NCI-H526 (cell line): ENCODE measurements at regions not wholly inside any gene's neighbourhood (a gene's known extent, or its start where the extent isn't known, plus 50 kb on each side); places are given as distances from the start of the nearest gene placed in this dataset.
"Not testable (repeated sequence)": the region's sequence is repeated elsewhere in the genome, so short reads cannot be mapped to it uniquely, and the experiment has no call there.

Source experiments
- DNase-seq, 2 experiments: peaks; one replicate each; lab custom pipeline; 2025; lab: John Stamatoyannopoulos, UW

DNA sequence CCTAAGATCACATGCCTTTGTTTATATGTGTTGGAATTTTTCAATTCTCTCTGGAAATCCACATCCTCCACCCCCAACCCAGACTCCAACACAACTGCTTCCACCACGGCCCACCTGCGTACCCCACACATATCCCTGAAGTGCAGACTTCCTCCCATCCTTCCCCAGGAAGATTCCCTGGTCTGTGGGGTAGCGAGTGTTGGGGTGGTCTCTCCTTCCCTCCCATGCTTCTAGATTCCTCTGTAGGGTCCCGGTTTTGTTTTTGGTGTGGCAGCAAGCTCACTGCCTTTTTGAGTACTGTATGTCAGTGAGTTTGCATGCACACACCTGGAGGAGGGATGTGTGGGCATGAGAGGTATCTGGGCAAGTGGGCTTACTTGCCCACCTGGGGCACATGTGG, 127.6 kb downstream of the MRPL14 start:
- no peak for DNase-seq

DNA sequence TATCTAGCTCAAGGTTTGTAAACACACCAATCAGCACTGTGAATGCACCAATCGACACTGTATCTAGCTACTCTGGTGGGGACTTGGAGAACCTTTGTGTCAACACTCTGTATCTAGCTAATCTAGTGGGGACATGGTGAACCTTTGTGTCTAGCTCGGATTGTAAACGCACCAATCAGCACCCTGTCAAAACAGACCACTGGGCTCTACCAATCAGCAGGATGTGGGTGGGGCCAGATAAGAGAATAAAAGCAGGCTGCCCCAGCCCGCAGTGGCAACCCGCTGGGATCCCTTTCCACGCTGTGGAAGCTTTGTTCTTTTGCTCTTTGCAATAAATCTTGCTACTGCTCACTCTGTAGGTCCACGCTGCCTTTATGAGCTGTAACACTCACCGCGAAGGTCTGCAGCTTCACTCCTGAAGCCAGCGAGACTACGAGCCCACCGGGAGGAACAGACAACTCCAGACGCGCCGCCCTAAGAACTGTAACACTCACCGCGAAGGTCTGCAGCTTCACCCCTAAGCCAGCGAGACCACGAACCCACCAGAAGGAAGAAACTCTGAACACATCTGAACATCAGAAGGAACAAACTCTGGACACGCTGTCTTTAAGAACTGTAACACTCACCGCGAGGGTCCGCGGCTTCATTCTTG, 128.5 kb downstream of the MRPL14 start:
- not testable (repeated sequence) for DNase-seq

- not testable (repeated sequence) for DNase-seq
Observed at GRCh38 chr6:43997990-43998585, 129.2 kb downstream of the MRPL14 start.

- no peak for DNase-seq
Observed at GRCh38 chr6:43997345-43997677, 129.9 kb downstream of the MRPL14 start.

GRCh38 chr6:43996618-43997344, 130.5 kb downstream of the MRPL14 start:
- no peak for DNase-seq

- DNase-seq: no peak
Observed at GRCh38 chr6:43995137-43995536, 132.1 kb downstream of the MRPL14 start.

GRCh38 chr6:43993881-43994523, 133.2 kb downstream of the MRPL14 start:
- peak in 1 of 2 experiments; percentile 28 for DNase-seq

DNA sequence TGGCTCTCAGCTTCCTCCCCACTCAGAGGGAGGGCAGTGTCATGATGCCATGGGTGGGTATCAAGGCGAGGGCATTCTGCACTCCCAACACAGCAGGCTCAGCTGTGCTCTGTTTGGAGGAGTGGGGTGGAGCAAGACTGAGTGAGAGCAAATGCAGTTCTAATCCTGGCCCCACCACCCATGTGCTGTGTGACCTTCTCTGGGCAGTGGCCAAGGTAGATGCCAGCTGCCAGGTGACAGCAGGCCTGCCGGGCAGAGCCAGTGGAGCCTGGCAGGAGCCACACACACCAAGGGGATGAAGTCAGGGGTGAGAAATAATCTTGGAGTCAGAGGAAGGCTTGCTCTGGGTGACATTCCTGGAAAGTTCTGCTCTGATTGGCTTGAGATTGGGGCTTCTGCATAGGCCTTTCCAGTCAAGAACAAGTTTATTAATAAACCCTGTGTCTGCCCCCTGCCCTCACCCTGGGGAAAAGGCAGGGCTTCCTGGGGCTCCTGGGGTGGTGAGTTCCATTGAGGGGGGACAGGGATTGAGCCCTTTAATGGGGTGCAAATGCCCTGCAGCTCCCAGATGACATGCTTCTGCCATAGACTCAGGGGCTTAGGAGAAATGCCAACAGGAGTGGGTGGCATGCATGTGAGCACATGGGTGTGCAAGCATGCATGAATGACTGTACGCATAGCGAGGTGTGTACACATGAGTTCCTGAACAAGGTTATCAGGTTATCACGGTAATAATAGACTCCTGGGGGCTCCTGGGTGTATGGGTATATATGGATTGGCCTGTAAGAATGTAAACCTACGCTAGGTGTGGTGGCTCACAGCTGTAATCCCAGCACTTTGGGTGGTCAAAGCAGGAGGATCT, 134.2 kb downstream of the MRPL14 start:
- no peak for DNase-seq

GRCh38 chr6:43992126-43992663, 135.1 kb downstream of the MRPL14 start:
- DNase-seq: no peak

DNA sequence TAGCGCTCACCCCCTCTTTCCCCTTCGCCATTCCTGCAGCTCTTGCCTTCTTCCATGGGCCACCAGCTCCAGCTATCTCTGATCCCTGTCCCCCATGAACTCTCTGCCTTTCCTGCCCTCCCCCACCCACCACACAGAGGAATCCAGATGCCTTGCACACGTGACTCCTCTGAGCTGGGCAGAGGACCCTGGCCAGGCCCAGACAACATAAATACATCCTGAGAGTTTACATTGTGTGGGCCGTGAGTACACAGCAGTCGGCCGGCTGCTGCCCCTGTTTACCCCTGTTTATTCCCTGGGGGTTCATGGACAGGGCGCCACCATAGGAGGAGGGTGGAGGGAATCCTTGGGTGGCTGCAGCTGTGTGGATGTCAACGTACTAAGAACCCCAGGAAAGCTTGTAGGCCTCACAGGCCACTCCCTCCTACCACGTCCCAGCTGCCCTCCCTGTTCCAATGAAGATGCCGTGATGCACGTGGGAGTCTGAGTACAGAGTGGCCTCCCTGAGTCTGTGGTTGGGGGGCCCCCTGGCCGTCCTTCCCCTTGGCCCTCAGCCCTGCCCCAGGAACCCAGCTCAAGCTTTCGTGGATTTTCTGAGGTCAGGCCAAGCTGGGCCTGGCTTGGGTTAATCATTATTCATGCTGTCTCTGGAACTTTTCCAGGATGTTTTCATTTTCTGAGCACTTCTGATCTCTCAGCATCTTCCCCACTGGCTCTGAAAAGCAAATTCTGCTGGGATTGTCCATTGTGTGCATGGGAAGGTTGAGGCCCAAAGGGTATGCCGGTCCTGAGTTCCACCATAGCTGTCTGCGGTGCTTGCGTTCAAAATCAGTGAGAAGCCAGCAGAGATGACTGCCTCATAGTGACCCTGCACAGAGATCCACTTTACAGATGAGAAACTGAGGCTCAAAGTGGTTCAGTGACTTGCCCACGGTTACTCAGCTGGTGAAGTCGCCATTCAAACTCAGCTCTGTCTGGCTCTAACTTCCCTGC, 136.3 kb downstream of the MRPL14 start:
- peak in 1 of 2 experiments; percentile 29 for DNase-seq

- peak in 1 of 2 experiments; percentile 15 for DNase-seq
Observed at GRCh38 chr6:43990275-43990626, 137.0 kb downstream of the MRPL14 start.

DNA sequence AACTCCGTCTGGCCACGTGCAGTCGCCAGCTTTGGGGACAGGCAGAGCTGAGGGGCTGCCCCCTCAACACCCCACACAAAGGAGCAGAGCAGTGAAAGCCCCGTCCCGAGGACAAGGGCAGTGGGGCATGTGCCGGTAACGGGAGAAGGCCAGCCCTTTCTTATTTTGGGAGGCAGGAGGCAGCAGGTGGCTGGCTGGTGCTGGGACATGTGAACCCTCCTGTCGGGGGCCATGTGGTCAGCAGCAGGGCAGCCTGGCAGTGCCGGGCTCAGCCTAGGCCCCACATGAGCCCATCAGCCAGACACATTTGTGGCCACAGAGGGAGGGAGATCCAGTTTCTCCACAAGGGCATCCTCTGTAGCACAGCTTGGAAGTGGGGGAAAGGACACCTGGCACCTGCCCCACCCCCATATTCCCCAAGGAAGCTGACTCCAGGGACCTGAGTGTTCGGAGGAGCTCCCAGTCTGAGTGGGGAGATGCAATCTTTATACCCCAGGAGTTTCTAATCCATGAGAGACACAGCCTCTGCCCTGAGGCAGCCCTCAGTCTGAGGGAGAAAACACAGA, 137.6 kb downstream of the MRPL14 start:
- peak in 1 of 2 experiments; percentile 14 for DNase-seq

DNA sequence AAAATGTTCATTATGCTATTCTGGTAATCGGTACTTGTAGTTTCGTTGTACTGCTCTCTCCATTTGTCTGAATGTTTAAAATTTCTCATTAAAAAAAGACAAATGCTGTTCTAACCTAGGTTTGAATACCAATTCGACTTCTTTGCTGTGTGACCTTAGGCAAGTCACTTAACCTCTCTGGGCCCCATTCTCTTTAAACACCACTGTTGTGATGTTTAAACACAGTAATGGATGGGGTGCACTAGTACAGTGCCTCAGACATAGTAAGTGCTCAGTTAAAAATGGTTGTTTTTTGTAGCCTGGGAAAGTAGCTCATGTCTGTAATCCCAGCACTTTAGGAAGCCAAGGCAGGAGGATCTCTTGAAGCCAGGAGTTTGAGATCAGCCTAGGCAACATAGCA, 138.5 kb downstream of the MRPL14 start:
- no peak for DNase-seq

DNA sequence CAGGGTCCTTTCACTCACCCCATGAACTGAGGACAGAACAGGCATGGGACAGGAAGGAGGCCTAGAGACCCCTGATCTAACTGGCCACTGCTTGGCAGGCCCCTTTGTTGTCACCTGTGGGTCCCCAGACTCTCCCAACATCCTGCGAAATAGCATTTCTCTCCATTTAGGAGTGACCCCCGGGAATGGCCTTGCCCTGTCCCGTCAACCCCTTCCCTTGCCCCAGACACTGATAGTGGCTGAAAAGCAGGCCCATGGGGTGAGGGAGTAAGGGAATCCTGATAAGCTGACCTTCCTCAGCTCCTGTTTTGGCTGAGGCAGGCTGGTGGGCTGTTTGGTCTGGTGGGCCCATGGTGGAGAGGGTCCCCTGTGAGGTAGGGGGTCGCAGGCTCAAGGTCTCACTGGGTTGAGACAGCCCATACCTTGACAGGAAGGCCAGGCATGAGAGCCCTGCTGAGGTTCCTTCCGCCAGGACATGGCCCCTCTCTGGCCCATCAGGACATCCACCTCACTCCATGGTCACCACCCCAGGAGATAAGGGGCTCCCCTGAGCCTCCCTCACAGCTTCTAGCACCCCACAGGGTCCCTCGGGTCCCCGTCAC, 139.3 kb downstream of the MRPL14 start:
- no peak for DNase-seq

GRCh38 chr6:43986177-43986825, 141.0 kb downstream of the MRPL14 start:
- no peak for DNase-seq

GRCh38 chr6:43985329-43985728, 141.9 kb downstream of the MRPL14 start:
- DNase-seq: no peak

DNA sequence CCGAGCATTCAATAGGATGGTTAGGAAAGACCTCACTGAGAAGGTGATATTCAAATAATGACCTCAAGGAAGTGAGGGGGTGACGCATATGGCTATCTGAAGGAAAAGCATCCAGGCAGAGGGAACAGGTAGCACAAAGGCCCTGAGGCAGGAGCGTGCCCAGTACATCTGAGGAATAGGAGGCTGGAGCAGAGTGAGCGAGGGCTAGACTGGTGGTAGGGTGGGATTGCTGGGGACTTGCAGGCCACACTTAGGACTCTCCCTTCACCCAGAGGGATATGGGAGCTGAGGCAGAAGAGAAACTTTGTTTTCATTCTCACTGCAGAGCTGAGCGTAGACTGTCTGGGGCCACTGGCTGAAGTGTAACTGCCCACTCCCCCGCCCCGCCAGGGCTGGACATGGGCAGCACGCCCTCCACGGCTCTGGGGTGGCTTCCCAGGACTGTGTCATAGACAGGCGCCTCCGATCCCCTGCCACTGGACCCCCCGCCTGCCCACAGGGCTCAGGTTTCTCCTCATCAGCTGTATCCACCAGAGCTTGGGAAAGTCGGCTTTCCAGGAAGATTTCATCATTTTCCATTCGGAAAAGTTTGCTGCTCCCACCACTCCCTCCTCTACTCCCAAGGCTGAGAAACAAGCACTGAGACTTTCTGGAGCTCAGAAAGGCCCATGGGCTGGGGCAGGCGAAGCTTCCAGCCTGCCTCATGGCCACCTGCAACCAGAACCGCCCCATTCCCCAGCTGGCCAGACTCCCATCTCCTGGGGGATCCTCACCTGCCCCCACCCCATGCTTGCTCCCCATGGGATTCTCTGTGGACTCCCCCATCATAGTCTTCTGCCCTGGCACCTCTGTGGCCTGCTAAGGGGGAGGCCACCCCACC, 142.6 kb downstream of the MRPL14 start:
- no peak for DNase-seq

GRCh38 chr6:43983632-43984031, 143.6 kb downstream of the MRPL14 start:
- peak; percentile 36 to 52 for DNase-seq
